ENCODE measurements at regions not wholly inside any gene's neighbourhood (a gene's known extent, or its start where the extent isn't known, plus 50 kb on each side); places are given as distances from the start of the nearest gene placed in this dataset.
"Not testable (repeated sequence)": the region's sequence is repeated elsewhere in the genome, so short reads cannot be mapped to it uniquely, and the experiment has no call there.

- DNase-seq, result no peak
These were observed 242.1 kb upstream of the RBMS1 start for GRCh38 chr2:160735696-160736095.

GRCh38 chr2:160736148-160737028 is 242.8 kb upstream of the RBMS1 start:
- DNase-seq, result no peak

- DNase-seq, result no peak
These were observed 243.6 kb upstream of the RBMS1 start for GRCh38 chr2:160737247-160737646.

- no peak for DNase-seq
These were observed 247.7 kb upstream of the RBMS1 start for GRCh38 chr2:160741271-160741670.

GRCh38 chr2:160741815-160742214 is 248.2 kb upstream of the RBMS1 start:
- DNase-seq, result no peak

- DNase-seq, result no peak
These were observed 249.1 kb upstream of the RBMS1 start for GRCh38 chr2:160742667-160743066.

- no peak for DNase-seq
These were observed 254.0 kb upstream of the RBMS1 start for GRCh38 chr2:160747501-160748170.

- DNase-seq, result no peak
These were observed 257.4 kb upstream of the RBMS1 start for GRCh38 chr2:160751021-160751420.

GRCh38 chr2:160752475-160753330 is 259.1 kb upstream of the RBMS1 start:
- no peak for DNase-seq

GRCh38 chr2:160753331-160753654 is 259.7 kb upstream of the RBMS1 start:
- DNase-seq, result no peak

- DNase-seq, result no peak
These were observed 260.4 kb upstream of the RBMS1 start for GRCh38 chr2:160753960-160754359.

- DNase-seq, result no peak
These were observed 262.9 kb upstream of the RBMS1 start for GRCh38 chr2:160756481-160756880.

GRCh38 chr2:160762493-160763128 is 269.0 kb upstream of the RBMS1 start:
- DNase-seq, result not testable (repeated sequence)

- DNase-seq, result no peak
These were observed 289.9 kb upstream of the RBMS1 start for GRCh38 chr2:160783474-160783873.

GRCh38 chr2:160784034-160784433 is 290.4 kb upstream of the RBMS1 start:
- DNase-seq, result no peak

- DNase-seq, result no peak
These were observed 297.1 kb upstream of the RBMS1 start for GRCh38 chr2:160790738-160791137.

GRCh38 chr2:160791884-160792283 is 298.3 kb upstream of the RBMS1 start:
- no peak for DNase-seq

GRCh38 chr2:160792837-160793236 is 299.2 kb upstream of the RBMS1 start:
- no peak for DNase-seq

- DNase-seq, result no peak
These were observed 301.3 kb upstream of the RBMS1 start for GRCh38 chr2:160794926-160795325.

GRCh38 chr2:160803881-160804280 is 310.3 kb upstream of the RBMS1 start:
- DNase-seq, result no peak

- DNase-seq, result no peak
These were observed 316.8 kb upstream of the RBMS1 start for GRCh38 chr2:160810406-160810805.

GRCh38 chr2:160812830-160813505 is 319.4 kb upstream of the RBMS1 start:
- DNase-seq, result no peak

GRCh38 chr2:160813506-160813858 is 319.9 kb upstream of the RBMS1 start:
- no peak for DNase-seq
